Effector memory CD8-positive, alpha-beta T cell (primary cell): ENCODE measurements at regions not wholly inside any gene's neighbourhood (a gene's known extent, or its start where the extent isn't known, plus 50 kb on each side); places are given as distances from the start of the nearest gene placed in this dataset.

Source experiments
- ATAC-seq: fragments of 150-1000 bp; cut with Tn5 transposase; replicated peaks from 2 replicates; pipeline ENCODE4 v1.10.0; 2021; ENCODE audit warnings: mild to moderate bottlenecking, moderate library complexity
- DNase-seq, 3 experiments: peaks; one replicate each; pipeline ENCODE4 v3.0.0; 2021
- H3K27ac Mint-ChIP-seq, 2 donors: one replicate each; pipeline ENCODE4 v1.8.0; 2022; ENCODE audit warnings: mild to moderate bottlenecking in 2 of 2, mixed read lengths in 2 of 2, moderate library complexity in 2 of 2
- H3K27me3 Mint-ChIP-seq, 2 donors: one replicate each; pipeline ENCODE4 v1.8.0; 2022; ENCODE audit warnings: mixed read lengths in 2 of 2
- H3K36me3 Mint-ChIP-seq: one replicate; pipeline ENCODE4 v1.8.0; 2022; ENCODE audit warnings: mild to moderate bottlenecking, moderate library complexity, mixed read lengths; ENCODE audit not compliant: insufficient read depth
- H3K4me1 Mint-ChIP-seq, 2 donors: one replicate each; pipeline ENCODE4 v1.8.0; 2022; ENCODE audit warnings: low read depth in 2 of 2, mixed read lengths in 2 of 2
- H3K4me3 Mint-ChIP-seq, 2 donors: one replicate each; pipeline ENCODE4 v1.8.0; 2022; ENCODE audit warnings: mild to moderate bottlenecking in 2 of 2, mixed read lengths in 2 of 2, moderate library complexity in 2 of 2
- H3K9me3 Mint-ChIP-seq, 2 donors: one replicate each; pipeline ENCODE4 v1.8.0; 2022; ENCODE audit warnings: mixed read lengths in 2 of 2

DNA sequence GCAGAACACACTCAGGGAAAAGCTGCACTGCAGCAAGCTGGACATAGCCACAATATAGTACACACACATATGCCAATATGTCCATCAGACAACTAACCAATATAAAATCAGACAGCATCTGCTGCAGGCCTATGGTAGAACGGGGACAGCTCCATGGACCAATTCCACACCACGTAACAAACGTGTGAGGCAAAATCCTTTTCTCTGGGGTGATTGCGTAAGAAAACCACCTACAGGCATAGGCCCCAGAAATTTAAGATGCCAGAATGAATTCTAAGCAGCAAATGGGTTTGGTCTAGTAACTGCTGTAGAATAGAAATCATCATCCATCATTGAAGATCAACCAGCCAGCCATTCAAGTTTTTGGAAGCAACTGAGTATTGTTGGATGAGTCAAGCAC lies 368.9 kb upstream of the TMPO start:
- ATAC-seq: no peak
- no peaks in the 10 kb centered on the region for H3K9me3 Mint-ChIP-seq
- H3K27ac Mint-ChIP-seq: no peak overlapping the region

DNA sequence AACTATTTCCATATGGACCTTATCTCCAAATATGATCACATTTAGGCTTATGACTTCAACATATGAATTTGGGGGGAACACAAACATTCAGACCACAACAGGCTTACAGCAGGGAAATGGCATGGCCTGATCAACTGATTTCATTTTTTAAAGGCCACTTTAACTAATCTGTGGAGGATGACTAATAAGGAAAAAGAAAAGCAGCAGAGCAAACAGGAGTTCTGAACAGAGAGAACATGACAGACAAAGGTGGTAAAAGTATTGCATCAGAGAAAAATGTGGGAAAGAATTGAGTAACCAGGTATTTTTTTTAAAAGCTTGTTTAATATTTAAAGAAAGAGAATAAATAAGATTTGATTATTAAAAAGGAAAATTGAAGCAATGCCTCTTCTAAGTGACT lies 366.1 kb upstream of the TMPO start:
- no peak overlapping the region for H3K4me3 Mint-ChIP-seq
- H3K4me1 Mint-ChIP-seq: no peaks in the 10 kb centered on the region
- no peak overlapping the region for H3K27ac Mint-ChIP-seq
- no peaks in the 10 kb centered on the region for H3K9me3 Mint-ChIP-seq
- DNase-seq: no peak
- peaks cover 0 to 6% of the 10 kb centered on the region in 2 donors for H3K27me3 Mint-ChIP-seq
- ATAC-seq: no peak
- H3K36me3 Mint-ChIP-seq: no peaks in the 10 kb centered on the region

More for the DNA sequence above, 368.9 kb upstream of the TMPO start:
- Mint-ChIP-seq H3K4me3 (no peak overlapping the region), H3K36me3 (no peaks in the 10 kb centered on the region), H3K27me3 (no peaks in the 10 kb centered on the region), H3K4me1 (no peaks in the 10 kb centered on the region)
- DNase-seq: no peak

DNA sequence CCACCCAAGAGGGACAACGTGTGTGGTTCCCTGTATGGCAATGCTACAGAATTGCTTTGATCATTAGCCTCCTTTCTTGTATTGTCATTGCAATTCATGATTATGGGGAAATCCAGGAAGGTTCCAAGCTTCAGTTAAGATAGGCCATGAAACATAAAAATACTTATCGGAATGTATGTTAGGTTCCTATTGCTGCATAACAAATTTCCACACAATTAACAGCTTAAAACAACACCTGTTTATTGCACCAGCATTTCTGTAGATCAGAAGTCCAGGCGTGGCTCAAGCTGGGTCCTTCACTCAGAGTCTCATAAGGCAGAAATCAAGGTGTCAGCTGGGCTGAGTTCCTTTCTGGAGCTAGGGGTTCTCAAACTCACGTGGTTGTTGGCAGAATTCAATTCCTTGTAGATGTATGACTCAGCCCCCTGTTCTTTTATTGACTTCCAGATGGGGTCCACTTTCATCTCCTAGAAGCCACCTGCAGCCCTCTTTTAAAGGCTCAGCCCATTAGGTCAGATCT lies 365.6 kb upstream of the TMPO start:
- DNase-seq: no peak
- H3K27ac Mint-ChIP-seq: no peak overlapping the region
- no peaks in the 10 kb centered on the region for H3K36me3 Mint-ChIP-seq
- H3K4me1 Mint-ChIP-seq: no peaks in the 10 kb centered on the region
- peaks cover 0 to 6% of the 10 kb centered on the region in 2 donors for H3K27me3 Mint-ChIP-seq
- no peak overlapping the region for H3K4me3 Mint-ChIP-seq
- no peaks in the 10 kb centered on the region for H3K9me3 Mint-ChIP-seq
- no peak for ATAC-seq

DNA sequence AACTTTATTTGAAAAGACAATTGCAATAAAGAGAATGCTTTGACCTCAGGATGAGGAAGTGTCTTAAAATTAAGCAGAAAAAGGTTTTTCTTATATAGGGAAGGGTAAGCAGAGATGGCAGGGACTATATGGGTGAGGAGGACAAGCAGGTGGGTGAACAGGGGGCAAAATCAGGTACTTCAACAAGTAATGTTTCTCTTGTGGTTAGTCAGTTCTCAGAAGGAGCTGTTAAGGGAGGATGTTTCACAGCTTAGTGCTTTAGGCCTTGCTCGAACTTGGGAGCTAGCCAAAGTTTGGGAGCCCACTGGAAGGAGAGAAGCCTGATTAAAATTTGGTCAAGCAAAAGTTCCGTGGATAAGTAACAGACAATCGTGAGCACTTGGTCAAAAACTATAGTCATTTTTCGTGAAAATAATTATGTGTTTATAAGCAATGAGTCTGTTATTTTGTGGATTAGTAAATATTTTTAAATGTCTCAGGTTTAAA lies 364.2 kb upstream of the TMPO start:
- H3K27me3 Mint-ChIP-seq: peaks cover 0 to 6% of the 10 kb centered on the region in 2 donors
- DNase-seq (no peak), ATAC-seq (no peak)
- no peaks in the 10 kb centered on the region for H3K9me3 Mint-ChIP-seq
- no peak overlapping the region for H3K4me3 Mint-ChIP-seq
- H3K4me1 Mint-ChIP-seq: no peaks in the 10 kb centered on the region
- H3K27ac Mint-ChIP-seq: no peak overlapping the region
- H3K36me3 Mint-ChIP-seq: no peaks in the 10 kb centered on the region

DNA sequence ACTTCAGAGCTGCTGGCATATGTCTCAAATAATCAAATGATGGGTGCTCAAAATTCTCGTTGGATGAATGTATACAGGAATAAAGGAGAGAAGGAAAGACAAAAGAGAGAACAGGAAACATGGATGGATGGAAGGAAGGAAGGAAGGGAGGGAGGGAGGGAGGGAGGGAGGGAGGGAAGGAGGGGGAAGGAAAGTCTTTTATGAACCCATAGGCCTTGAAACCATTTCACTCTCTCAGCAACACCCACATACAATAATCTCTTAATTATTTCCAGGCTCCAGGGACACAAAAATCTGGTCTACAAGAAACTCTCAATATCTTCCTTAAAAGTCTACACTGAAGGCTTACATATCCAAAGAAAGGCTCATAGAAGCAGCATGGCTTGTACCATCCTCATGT lies 363.4 kb upstream of the TMPO start:
- peaks cover 0 to 6% of the 10 kb centered on the region in 2 donors for H3K27me3 Mint-ChIP-seq

DNA sequence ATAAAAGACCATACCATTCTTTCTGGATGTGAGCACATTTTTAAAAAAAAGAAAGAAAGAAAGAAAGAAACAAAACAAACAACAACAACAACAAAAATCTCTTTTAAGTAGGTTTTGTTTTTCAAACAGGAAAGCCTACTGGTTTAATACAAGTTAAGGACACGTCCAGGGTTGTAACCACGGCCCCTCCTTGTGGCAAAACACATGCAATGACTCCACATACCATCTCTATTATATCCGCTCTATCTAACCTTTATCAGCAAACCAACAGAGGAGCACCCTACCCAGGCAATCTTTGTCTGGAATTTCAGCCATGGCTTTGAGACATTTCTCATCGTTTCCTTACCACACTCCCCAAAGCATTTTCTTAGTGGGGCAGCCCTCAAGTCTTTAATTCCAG lies 360.5 kb upstream of the TMPO start:
- Mint-ChIP-seq H3K4me3 (no peak overlapping the region), H3K27me3 (peaks cover 6% of the 10 kb centered on the region in 2 donors), H3K4me1 (no peaks in the 10 kb centered on the region), H3K9me3 (no peaks in the 10 kb centered on the region), H3K36me3 (no peaks in the 10 kb centered on the region), H3K27ac (no peak overlapping the region)
- ATAC-seq (no peak), DNase-seq (no peak)

More for the DNA sequence above, 363.4 kb upstream of the TMPO start:
- H3K4me3 Mint-ChIP-seq: no peak overlapping the region
- no peak for DNase-seq
- H3K4me1 Mint-ChIP-seq: no peaks in the 10 kb centered on the region
- H3K36me3 Mint-ChIP-seq: no peaks in the 10 kb centered on the region
- H3K9me3 Mint-ChIP-seq: no peaks in the 10 kb centered on the region
- H3K27ac Mint-ChIP-seq: no peak overlapping the region
- no peak for ATAC-seq

DNA sequence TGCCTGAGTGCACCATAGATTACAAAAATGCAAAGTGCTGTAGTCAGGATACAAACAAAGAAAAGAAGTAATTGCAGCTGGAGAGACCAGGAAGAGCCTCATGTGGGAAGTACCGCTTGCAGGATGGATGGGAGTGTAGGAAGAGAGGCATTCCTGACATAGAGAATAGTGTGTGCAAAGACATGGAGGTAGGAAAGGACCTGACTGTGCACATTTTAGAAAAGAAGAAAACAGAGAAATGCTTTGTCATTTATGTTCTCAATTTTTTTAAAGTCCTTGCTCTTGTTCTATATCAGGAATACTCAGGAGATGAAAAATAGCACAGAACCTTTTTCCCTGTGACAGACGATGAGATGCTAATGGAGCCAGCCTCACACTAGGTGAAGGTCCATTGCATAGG lies 358.7 kb upstream of the TMPO start:
- H3K27ac Mint-ChIP-seq: no peak overlapping the region
- DNase-seq (no peak), ATAC-seq (no peak)
- no peak overlapping the region for H3K4me3 Mint-ChIP-seq
- H3K36me3 Mint-ChIP-seq: no peaks in the 10 kb centered on the region
- H3K9me3 Mint-ChIP-seq: no peaks in the 10 kb centered on the region
- peaks cover 6% of the 10 kb centered on the region in 2 donors for H3K27me3 Mint-ChIP-seq
- H3K4me1 Mint-ChIP-seq: no peaks in the 10 kb centered on the region

DNA sequence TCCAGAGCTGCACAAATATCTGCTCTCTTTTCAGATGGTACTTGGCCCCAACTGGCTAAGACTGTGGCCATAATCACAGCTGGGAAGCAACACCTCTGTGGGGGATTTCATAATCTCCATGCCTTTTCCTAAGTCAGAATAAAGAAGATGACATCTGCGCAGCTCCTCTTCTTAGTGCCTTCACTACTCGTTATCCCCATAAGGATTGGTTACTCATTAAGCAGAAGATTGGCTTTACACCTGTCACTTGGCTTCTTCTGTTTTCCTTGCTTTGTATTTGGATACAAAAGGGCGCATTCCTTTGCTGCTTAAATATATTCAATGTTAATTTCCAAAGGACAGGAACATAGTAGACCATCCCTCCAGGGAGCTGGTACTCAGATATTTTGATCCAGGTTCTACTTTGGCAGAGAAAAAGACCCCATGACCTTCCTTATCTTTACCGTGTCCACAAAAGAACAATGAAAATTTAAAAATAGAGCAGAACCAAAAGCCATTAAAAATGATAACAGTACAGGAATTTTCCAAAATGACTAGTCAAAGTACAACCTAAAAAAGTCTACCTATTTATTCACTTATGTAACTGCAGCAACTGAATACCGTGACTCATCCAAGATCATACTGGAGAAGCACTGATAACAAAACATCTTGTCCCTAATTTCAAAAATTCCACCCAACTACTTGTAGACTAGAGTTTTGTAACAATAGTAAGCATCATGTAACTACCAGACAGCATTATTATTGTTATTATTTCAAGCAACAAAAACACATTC lies 352.3 kb upstream of the TMPO start:
- ATAC-seq (no peak), DNase-seq (no peak)
- Mint-ChIP-seq H3K36me3 (no peaks in the 10 kb centered on the region), H3K27ac (no peak overlapping the region), H3K9me3 (no peaks in the 10 kb centered on the region), H3K4me3 (no peak overlapping the region), H3K4me1 (no peaks in the 10 kb centered on the region), H3K27me3 (peaks cover 0 to 6% of the 10 kb centered on the region in 2 donors)

DNA sequence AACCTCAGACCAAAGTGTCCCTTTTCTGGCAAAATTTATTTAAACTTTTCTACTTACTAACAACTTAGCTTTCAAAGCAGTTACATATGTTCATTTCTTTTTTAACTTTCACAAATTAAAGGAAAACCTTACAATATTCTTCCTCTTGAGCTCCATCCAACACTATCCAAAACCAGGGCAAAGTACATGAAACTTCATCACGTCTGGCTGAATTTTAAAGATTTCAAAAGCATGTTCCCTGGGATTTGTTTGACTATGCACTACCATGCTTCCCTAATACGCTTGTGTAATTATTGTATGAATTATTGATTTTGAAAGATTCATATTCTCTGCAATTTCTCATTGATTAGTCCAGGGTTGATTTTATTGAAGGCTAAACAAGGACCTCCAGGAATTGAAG lies 343.1 kb upstream of the TMPO start:
- H3K36me3 Mint-ChIP-seq: no peaks in the 10 kb centered on the region
- H3K4me3 Mint-ChIP-seq: no peak overlapping the region
- H3K27ac Mint-ChIP-seq: no peak overlapping the region
- no peaks in the 10 kb centered on the region for H3K27me3 Mint-ChIP-seq
- DNase-seq (no peak), ATAC-seq (no peak)
- peaks cover 0 to 2% of the 10 kb centered on the region in 2 donors for H3K9me3 Mint-ChIP-seq
- H3K4me1 Mint-ChIP-seq: no peaks in the 10 kb centered on the region

DNA sequence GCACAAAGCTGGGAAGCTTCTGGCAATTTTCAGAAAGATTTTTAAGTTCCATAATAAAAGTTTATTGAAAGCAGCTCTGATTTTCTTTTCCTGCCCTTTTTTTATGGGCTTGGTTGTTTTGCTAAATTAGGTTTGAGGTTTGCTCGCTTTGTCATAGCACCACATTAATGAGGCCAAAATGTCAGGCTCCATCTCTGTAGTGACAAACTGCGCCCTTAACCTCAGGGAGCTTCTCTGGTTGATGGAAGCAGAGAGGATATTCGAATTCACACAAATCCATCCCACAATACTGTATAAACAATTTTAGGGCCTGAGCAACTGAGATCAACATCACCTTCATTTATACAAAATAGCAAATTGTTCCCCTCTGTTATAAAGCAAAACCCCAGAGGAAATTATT lies 342.6 kb upstream of the TMPO start:
- H3K4me1 Mint-ChIP-seq: no peaks in the 10 kb centered on the region
- peaks cover 0 to 2% of the 10 kb centered on the region in 2 donors for H3K9me3 Mint-ChIP-seq
- H3K27ac Mint-ChIP-seq: no peak overlapping the region
- no peaks in the 10 kb centered on the region for H3K27me3 Mint-ChIP-seq
- ATAC-seq: no peak
- no peak overlapping the region for H3K4me3 Mint-ChIP-seq
- no peaks in the 10 kb centered on the region for H3K36me3 Mint-ChIP-seq
- no peak for DNase-seq

DNA sequence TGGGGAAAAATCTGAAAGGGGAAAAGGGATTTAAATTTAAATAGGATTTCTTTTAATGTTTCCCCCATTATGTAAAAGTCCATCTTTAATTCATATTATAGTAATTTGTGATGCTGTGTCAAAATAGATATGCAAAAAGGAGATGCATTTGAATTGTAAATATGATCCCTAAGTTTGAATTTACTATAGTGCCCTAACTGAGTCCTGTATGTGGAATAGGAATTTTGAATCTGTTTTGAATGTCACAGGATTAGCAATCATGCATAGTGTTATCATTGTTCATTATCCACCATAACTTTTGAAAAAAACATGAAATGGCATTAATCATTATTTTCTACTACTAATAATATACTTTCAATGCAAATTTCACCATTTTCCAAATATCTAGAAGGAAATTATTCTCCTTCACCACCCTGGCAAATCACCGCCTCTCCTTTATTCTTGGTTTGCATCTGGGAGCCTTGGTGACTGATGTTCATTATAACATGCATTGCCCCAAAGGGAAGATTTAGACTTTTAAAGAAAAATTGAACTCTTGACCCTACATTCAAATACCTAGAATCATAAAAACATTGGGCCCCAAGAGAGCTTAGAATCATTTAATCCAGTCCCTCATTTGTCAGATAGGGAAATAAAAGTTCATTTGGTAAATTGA lies 341.5 kb upstream of the TMPO start:
- Mint-ChIP-seq H3K27me3 (no peaks in the 10 kb centered on the region), H3K27ac (no peak overlapping the region), H3K9me3 (peaks cover 0 to 1% of the 10 kb centered on the region in 2 donors), H3K4me3 (no peak overlapping the region), H3K36me3 (no peaks in the 10 kb centered on the region), H3K4me1 (no peaks in the 10 kb centered on the region)
- DNase-seq (no peak), ATAC-seq (no peak)

DNA sequence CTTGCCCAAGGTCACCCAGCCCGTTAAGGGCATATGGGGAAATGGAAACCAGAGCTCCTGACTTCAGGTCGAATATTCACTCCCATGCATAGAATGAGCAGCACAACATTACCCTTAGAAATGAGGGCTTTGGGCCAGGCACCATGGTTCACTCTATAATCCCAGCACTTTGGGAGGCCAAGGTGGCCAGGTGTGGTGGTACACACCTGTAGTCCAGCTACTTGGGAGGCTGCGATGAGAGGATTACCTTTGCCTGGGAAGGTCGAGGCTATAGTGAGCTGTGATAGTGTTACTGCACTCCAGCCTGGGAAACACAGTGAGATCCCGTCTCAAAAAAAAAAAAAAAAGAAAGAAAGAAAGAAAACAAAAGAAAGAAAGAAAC lies 341.0 kb upstream of the TMPO start:
- ATAC-seq (no peak), DNase-seq (no peak)
- Mint-ChIP-seq H3K4me1 (no peaks in the 10 kb centered on the region), H3K9me3 (no peaks in the 10 kb centered on the region), H3K4me3 (no peak overlapping the region), H3K27ac (no peak overlapping the region), H3K36me3 (no peaks in the 10 kb centered on the region), H3K27me3 (peaks cover 0 to under 1% of the 10 kb centered on the region in 2 donors)

DNA sequence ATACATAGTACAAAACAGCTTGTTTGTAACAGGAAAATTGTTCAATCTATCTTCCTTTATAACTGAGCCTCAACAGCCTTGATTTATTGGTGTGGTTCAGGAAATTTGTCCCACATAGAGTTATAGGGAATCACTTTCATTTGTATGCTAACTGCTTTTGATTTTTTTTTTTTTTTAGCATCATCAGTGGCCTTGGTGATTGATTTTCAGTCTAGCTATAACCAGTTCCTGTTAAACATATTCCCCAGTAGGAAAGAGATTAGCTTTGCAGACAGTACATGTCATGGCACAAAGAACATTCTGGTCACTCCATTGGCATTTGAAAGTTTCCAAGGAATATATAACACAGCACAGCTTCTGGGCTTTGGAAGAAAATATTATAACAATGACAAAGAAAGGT lies 337.3 kb upstream of the TMPO start:
- Mint-ChIP-seq H3K27ac (no peak overlapping the region), H3K4me3 (no peak overlapping the region), H3K9me3 (peaks cover 3 to 8% of the 10 kb centered on the region in 2 donors), H3K27me3 (peaks cover 10 to 25% of the 10 kb centered on the region in 2 donors), H3K4me1 (no peaks in the 10 kb centered on the region), H3K36me3 (no peaks in the 10 kb centered on the region)
- no peak for DNase-seq
- ATAC-seq: no peak

DNA sequence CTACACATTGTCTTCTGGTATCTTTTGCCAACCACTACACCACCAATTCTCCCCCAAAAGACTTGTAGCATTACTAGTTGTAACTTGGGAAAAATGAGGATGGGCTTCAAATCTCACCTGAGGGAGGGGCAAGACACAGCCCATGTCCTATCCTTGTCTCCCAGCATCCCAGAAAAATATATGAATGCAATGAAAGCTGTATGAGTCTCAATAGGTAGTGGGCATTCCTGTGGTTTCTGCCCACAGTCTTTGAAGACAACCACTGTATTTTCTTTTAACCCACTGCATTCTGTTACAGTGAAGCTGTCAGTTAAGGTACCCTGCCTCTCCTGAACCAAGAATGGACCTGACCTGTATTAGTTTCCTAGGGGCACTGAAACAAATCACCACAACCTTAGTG lies 336.2 kb upstream of the TMPO start:
- Mint-ChIP-seq H3K27me3 (peaks cover 10 to 25% of the 10 kb centered on the region in 2 donors), H3K9me3 (peaks cover 3 to 8% of the 10 kb centered on the region in 2 donors), H3K4me1 (no peaks in the 10 kb centered on the region), H3K36me3 (no peaks in the 10 kb centered on the region), H3K4me3 (no peak overlapping the region), H3K27ac (no peak overlapping the region)
- DNase-seq (no peak), ATAC-seq (no peak)
